NCI-H226 (cell line): ENCODE measurements at regions not wholly inside any gene's neighbourhood (a gene's known extent, or its start where the extent isn't known, plus 50 kb on each side); places are given as distances from the start of the nearest gene placed in this dataset.
"Not testable (repeated sequence)": the region's sequence is repeated elsewhere in the genome, so short reads cannot be mapped to it uniquely, and the experiment has no call there.

Source experiments
- DNase-seq: peaks from one replicate; pipeline ENCODE4 v3.0.0-alpha.2; 2015

DNA sequence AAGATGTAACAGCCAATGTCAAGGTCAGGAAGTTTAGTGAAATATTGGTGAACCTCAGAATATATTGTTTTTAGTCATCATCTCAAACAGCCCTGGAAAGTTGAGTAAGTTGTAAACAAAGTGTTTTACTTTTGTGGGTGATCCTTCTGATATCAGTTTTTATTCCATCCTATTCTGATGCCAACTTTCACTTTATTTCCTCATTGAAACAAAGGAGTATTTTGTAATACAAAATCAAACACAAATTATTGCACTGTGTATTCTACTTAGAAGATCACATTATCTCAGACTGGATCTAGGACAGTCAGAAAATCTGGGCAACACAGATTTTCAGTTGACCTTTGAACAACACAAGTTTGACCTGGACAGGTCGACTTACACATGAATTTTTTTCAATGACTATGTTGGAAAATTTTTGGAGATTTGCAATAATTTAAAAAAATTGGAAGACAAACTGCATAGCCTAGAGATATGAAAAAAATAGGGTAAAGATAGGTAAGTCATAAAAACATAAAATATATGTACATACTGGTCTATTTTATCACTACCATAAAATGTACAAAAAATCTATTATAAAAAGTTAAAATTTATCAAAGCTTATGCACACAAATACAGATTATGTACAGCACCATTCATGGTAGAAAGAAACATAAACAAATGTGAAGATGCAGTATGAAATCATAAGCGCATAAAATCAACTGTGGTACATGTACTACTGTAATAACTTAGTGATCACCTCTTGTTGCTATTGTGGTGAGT is 709.1 kb upstream of the FAM241A start:
- no peak for DNase-seq

DNA sequence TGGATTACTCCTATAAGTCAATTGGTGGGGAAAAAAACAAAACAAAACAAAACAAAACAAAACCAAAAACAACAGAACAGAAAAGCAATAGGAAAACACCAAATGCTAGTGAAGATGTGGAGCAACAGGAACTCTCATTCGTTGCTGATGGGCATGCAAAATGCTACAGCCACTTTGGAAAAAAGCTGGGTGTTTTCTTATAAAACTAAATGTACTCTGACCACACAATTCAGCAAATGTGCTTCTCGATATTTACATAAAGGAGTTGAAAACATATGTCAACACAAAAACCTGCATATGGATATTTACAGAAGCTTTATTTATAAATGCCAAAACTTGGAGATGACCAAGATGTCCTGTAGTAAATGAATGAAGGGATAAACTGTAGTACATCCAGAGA is 703.6 kb upstream of the FAM241A start:
- no peak for DNase-seq

DNA sequence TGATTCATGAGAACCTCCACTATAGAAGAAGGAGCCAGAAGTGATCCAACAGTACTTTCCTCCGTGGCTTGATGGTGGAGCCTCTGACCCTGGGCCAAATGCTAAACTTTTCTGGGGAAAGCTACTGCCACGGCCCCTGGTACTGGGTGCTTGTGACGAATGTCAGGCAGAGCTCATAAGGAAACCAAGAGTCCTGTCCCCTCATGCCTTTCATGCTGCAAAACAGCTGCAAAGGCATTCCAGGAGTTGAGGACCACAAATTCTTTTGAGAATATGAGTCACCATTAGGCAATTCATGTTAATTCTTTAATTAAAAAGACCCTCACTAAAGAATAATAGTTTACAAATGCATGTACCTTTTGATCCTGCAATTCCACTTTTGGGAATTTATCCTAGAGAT is 700.4 kb upstream of the FAM241A start:
- not testable (repeated sequence) for DNase-seq

DNA sequence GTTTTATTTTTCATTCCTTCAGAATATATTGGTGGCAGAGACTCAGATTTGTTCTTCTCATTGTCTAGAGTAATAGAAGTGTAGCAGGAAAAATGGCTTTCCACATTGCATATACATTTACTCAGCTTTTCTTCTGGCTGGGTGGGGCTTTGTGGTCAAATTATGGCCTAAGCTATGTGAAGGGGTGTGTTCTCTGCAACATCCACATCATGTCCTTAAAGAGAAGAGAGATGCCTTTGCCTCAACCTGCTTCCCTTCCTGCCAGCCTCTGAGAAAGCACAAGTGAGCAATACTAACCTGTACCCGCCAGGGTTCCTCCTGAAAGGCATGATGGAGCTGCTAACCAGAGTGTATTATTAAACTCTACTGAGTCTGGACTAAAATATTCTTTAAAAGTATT is 695.6 kb upstream of the FAM241A start:
- DNase-seq: peak; percentile 8

DNA sequence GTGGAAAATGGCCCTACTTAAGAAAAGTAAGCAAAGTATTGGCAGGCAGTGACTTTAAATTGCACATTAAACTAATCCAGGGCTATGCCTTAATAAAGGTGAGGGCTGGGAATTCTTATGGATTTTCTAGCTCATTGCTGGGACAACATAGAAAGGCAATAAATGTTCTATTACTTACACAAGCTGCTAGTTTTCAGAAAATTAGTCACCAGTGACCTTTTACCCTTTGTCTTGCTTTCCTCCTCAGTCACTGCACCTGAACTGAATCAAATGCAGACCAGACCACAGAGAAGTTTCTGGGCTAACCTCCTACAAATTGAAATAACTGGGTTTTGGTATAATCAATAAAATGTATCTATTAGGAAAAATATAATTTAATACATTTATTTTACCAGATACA is 694.4 kb upstream of the FAM241A start:
- no peak for DNase-seq

DNA sequence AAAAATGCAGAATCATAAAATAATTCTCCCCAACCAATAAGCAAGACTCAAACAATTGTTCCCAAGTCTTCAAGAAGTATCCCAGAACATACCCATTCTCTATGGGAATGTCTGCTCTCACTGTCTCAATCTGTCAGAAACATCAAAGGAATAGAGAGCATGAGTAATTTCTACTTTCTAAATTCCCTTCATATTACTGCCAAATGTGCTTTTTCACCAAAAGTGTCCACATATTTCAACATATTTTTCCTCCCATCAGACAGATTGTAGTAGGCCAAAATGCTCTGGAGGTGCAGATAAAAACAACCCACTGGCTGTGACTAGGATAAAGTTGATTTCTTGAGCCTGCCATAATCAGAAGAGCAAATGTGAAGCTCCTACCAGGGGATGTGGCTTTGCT is 692.0 kb upstream of the FAM241A start:
- no peak for DNase-seq

DNA sequence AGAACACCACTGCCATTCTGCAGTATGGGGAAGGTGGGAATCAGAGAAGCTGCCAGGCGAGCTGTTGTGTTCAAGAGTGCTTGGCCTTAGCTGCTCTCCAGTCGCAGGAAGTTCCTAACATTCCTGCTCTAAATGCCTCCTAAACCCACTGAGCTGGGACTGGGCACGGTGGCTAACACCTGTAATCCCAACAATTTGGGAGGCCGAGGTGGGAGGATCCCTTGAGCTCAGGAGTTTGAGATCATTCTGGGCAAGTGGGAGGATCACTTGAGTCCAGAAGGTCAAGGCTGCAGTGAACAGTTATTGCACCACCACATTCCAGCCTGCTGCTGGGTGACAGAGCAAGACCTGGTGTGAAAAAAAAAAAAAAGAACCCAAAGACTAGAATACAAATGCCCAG is 690.3 kb upstream of the FAM241A start:
- DNase-seq: peak; percentile 47

DNA sequence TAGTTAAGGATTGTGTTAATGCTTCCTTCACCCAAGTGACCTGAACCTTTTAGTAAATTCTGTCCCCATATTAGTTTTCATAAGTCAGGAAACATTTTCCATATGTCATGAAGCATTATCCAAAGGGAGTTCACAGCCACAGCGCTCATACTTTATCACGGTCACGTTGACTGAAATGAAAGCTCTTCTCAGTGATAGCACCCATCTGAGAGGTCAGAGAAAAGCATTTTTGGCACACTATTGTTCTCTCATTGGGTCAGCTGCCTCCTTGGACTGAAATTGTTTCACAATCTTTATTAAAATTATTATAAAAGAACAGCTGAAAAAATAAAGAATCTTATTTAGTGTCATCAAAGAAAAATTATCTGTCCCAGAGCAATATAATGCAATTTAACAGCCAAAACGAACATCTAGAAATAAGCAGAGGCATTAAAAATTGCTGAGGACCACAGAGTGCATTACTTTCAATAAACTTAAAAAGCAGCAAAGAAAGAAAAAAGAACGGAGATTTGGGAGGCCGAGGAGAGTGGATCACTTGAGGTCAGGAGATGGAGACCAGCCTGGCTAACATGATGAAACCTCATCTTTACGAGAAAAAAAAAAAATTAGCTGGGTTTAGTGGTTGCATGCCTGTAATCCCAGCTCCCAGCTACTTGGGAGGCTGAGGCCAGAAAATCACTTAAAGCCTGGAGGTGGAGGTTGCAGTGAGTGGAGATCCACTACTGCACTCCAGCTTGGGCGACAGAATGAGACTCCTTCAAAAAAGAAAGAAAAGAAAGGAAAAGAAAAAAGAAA is 680.8 kb upstream of the FAM241A start:
- no peak for DNase-seq

DNA sequence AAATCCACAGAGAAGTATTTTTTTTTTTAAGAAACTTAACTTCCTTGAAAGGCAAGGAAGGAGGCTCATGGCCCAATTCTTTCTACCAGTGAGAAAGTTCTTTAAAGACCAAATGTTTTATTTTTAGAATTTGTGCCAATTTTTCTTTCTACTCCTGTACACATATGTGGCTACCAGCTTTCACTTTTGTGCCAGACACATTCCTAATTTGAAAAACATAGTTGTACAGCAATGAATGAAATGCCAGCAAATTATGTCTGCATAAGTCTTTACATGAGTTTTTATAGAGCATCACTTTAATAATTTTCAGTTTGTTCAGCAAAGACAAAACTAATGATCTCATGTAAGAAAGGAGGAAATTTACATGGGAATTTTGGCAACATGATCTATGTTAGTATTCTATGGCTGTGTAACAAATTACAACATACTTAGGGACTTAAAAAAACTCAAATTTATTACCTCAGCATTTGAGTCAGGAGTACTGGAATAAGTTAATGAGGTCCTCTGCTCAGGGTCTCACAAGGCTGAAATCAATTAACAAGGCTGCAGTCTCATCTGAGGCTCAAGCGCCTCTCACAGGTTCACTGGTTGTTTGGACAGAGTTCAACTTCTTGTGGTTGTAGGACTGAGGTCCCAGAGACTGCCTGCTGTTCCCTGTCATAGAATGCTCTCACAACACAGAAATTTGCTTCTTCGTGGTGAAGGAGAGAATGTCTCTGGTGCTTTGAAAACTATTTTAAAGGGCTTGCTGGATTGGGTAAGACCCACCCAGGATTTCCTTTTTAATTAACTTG is 678.2 kb upstream of the FAM241A start:
- DNase-seq: no peak

DNA sequence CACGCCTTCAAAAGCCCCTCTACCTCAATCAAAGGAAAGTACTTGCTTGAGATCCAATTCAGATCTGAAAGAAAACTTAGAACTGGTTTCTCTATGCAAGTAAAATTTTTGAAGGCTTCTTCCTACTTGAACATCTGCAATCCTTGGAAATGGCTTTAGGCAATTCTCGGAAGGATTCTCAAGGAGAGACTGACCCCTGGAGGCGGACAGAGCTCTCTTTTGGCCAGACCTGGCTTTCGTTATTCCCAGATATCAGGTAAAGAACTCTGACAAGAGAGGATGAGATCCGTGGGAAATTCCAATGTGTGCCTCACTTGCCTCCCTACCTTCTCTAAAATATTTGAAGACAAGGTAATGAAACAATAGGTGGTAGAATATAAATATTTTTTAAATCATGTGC is 670.3 kb upstream of the FAM241A start:
- peak; percentile 10 for DNase-seq

DNA sequence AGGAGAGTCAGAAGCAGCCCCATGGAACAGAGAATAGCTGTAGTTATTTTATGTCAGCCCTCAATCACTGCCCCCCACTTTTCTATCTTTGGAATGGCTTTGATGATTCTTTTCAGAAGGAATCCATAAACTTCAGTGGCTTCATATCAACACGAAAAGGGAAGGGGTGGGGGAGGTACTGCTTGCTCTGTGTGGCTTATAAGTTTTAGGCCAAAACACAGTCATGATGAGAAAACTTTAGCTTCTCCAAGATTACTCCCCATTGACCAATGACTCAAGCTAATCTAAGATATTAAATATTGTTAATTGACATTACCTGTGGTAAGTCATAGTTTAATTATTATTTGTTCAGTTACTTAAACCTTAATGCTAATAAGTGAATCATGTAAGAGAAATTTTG is 669.6 kb upstream of the FAM241A start:
- DNase-seq: no peak

DNA sequence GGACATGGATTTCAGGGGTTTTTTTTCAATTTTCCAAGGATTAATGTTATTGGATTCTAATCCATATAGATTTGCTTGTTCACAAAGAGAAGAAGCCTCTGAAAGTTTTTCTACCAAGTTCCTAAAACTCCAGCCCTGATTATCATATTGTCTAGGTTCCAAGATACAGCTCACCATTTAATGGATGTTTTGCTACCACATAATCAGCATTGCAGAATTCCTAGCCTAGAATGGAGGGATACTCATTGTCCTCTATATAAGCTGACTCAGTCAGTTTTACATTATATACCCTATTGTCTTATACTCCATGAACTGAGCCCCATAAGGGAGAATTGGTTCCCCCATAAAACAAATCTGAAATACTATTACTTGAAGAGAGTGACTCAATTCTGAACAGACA is 664.7 kb upstream of the FAM241A start:
- no peak for DNase-seq

DNA sequence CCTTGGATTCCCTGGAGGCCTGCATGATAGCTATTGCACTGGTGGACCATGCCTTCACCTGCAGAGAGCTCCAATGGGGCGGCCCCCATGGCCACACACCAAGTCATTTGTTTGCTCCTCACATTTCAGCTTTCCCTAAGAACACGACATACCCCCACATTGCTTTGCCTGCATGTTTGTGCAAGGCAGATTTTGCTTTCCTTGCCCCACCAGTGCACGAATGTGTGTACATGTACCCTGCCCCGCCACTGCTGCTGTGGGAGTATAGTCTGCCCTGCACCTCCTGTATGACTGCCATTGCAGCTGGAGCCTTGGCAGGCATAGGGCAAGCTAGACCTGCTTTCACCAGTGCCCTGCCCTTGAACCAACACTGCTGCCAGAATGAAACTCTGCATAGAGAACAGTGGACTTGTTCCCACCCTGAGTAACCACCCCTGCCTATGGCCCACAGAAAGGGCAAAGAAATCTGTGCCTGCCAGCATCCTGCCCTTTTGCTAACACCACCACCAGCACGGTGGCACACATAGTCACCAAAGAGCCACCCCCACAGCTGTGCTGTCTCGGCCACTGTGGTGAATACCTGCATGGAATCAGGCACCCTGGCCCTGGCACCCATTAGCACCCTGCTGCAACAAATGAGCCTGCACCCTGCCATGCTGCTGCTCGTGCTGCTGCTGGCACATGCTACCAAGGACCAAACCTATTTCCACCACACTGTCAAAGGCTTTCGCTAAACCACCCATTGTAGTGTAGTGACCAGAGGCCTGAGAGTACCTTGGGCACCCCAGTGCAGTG is 661.7 kb upstream of the FAM241A start:
- DNase-seq: no peak

DNA sequence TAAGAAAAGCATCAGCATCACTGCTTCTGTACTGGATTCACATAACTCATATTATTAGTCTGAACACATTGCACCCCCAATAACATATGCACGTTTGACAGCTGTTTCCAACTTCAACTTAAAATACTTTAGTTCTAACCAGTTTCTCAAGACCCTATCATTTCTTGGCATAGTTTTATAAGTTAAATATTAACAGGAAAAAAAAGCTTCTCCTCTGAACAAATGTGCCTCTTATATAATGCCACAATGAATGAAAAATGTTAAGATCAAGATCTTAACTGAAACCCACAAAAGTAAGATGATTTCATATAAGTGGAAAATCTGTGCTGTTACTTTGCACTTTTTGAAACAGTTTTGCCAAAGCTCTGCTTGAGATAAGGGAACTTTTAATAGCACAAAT is 652.8 kb upstream of the FAM241A start:
- DNase-seq: no peak

DNA sequence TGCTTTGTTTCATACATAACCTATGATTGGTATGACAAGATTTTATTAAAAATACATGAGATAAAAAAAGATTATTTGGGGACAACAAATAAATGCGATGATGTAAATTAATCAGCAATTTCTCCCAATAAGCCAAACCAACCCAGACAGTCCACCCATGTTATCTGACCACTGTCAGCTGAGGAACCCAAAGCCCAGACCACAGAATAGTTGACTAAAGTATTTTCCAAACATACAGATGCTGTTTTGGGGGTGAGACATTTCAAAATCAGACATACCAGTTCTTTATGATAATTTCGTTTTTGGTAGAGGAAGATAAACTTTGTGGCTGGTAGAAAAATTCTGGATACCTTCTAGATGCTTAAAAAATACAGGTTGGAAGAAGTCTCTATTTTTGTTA is 650.8 kb upstream of the FAM241A start:
- no peak for DNase-seq

DNA sequence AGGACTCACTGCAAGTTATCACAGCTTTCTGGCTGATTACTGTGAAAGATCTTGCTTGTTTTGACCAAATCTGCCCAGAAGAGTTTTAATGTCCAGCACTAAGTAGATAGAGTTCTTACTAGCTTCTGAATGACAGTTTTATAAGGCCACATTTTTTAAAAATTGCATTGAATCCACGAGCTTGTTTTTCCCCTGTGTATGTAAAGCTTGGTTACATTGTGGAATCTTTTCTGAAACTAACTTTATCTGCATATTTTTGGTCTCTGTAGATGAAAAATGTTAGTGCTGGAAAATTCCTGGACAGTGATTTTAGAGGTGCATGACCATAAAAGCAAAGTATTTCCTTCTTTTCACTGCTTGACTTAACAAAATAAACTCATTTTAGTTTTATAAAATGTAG is 650.3 kb upstream of the FAM241A start:
- DNase-seq: no peak

DNA sequence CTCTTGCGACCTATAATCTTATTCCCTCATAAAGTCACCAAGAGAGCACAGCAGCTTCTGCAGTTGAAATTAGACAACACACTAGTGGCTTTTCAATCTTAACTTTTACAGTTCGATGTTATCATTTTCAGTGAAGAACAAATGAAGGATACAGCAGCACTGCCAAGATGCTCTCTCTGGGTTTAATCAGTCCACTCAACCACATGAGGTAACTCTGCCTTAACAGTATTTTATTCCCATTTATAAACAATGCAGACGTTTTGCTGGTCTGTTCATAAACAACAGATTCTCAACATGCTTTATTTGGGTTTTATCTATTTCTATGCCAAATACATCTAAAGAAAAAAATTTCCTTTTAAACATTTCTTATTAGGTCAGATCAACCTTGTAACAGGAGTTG is 646.0 kb upstream of the FAM241A start:
- no peak for DNase-seq

DNA sequence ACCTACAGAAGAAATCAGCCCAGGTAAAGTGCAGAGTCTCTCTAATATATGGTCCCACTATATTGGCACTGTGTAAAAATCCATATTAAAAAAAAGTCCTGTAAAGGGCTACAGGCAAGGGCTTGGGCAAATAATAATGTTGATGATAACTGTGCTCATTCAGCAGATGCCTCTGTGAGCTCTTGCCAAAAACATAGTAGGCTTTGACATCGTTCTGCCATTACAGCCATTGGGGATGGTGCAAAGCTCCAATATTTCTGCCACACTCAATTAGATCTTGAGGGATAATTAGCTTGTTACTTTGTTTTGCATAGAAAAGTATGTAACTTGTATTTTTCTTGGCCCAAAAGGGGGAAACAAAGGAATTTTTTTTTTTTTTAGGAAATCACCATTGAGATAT is 645.5 kb upstream of the FAM241A start:
- no peak for DNase-seq

DNA sequence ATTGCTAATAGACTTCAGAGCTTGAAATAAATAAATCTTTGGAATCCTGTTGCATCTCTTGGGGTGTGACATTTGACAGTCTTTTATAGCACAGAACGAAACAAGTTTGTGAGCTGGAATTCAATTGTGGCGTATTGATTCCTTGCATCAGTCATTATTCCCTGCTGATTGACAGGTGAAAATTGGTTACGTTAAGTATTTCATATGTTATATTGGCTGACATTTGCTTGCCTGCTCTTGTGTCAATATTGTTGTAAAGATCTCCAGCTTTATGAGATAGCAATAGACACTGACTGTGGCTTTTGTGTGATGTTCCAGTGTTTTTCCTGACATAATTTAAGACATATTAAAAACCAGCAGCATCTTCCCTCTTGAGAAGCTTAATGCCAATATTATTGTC is 644.4 kb upstream of the FAM241A start:
- DNase-seq: no peak

DNA sequence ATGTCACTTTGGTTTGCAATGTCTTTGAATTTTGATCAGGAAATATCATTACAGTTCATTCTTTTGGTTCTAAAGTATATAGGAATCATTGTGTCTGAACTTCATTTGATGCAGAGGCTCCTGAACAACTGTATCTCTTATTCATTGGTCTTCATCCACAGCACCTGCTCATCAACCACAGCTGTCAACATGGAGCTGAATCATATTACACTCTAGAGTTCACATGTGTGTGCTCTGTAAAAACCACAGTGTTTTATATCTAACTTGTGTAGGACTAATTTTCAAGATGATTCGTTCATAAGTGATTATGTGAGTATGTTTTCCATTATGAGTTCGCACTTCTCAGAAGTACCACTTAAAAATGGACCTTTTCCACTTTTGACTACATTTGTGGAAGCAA is 643.3 kb upstream of the FAM241A start:
- DNase-seq: no peak

DNA sequence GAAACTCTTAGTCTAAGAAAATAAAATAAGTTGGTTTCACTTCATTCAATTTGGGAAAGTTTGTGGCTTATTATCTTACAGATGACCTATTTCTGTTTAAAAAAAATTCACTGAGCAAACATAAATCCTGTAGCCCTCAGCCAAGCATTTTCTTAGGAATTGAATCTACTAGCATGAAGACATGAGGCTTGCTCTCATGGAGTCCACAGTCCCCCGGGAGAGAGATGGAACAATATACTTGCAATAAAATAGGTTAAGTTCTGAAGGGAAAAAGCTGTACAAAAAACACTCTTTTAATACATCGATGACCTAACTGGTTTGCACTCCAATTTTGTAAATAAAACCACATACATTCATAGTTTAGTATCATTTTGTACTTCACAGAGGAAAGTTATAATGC is 642.6 kb upstream of the FAM241A start:
- no peak for DNase-seq

DNA sequence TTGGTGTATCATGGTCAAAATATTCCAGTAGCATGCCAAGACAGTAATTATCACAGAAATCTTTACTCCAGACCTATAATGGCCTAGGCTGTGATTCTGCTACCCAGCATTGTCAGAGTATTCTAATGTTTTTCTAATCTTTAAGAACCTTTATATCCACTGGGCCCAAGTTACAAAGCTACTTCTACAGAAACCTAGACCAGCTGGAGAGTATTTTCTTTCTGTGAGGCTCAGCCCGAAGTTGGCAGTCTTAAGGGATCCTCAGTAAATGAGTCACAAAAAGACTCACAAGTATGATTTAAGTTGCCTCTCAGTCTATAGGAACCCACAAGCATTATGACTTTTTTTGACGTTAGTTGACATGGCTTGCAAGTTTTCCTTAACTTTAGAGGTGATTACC is 638.5 kb upstream of the FAM241A start:
- DNase-seq: peak; percentile 10

DNA sequence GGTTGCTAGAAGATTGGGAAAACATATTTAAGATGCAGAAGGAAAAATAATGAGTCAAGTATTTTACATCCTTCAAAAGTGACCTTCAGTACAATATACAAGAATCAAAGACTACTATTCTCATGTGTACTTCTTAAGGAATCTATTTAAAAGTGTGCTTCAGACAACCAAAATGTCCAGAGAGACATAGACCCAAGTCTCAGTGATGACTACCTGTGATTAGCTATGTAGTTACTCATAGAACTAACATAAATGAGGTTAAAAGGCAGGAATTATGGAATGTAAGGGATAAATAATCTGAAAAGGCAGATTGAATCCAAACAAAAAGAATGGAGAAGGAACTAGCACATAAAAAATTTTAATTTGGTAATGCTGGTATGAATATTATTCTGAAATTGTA is 634.7 kb upstream of the FAM241A start:
- DNase-seq: no peak
